GM19025 (cell line): ENCODE measurements at regions not wholly inside any gene's neighbourhood (a gene's known extent, or its start where the extent isn't known, plus 50 kb on each side); places are given as distances from the start of the nearest gene placed in this dataset.
"Not testable (repeated sequence)": the region's sequence is repeated elsewhere in the genome, so short reads cannot be mapped to it uniquely, and the experiment has no call there.

Experiments
- ATAC-seq: cut with Tn5 transposase; IDR thresholded peaks from one replicate; pipeline ENCODE4 v1.9.1; 2021; ENCODE audit warnings: mild to moderate bottlenecking, low read depth, moderate library complexity; ENCODE audit not compliant: unreplicated experiment

GRCh38 chrX:140343226-140343868 lies 161.5 kb downstream of the SOX3 start:
- ATAC-seq: no peak

- ATAC-seq: no peak
These were observed 162.5 kb downstream of the SOX3 start for GRCh38 chrX:140342410-140342809.

GRCh38 chrX:140337263-140337662 lies 167.6 kb downstream of the SOX3 start:
- ATAC-seq: no peak

- no peak for ATAC-seq
These were observed 186.6 kb downstream of the SOX3 start for GRCh38 chrX:140318296-140318695.

- ATAC-seq: no peak
These were observed 187.4 kb downstream of the SOX3 start for GRCh38 chrX:140317462-140317861.

GRCh38 chrX:140298960-140299825 lies 205.7 kb downstream of the SOX3 start:
- no peak for ATAC-seq

GRCh38 chrX:140297273-140297672 lies 207.6 kb downstream of the SOX3 start:
- no peak for ATAC-seq

- no peak for ATAC-seq
These were observed 211.9 kb downstream of the SOX3 start for GRCh38 chrX:140292961-140293360.

- no peak for ATAC-seq
These were observed 212.7 kb downstream of the SOX3 start for GRCh38 chrX:140292188-140292587.

GRCh38 chrX:140274811-140275525 lies 229.9 kb downstream of the SOX3 start:
- ATAC-seq: no peak

- ATAC-seq: no peak
These were observed 230.9 kb downstream of the SOX3 start for GRCh38 chrX:140273921-140274320.

- no peak for ATAC-seq
These were observed 254.5 kb downstream of the SOX3 start for GRCh38 chrX:140250391-140250790.

GRCh38 chrX:140249088-140249487 lies 255.8 kb downstream of the SOX3 start:
- no peak for ATAC-seq

GRCh38 chrX:140229191-140229590 lies 263.9 kb upstream of the CXorf66 start:
- ATAC-seq: no peak

GRCh38 chrX:140226037-140226436 lies 260.7 kb upstream of the CXorf66 start:
- not testable (repeated sequence) for ATAC-seq

- ATAC-seq: not testable (repeated sequence)
These were observed 250.6 kb upstream of the CXorf66 start for GRCh38 chrX:140215894-140216293.

GRCh38 chrX:140214518-140214917 lies 249.2 kb upstream of the CXorf66 start:
- not testable (repeated sequence) for ATAC-seq

GRCh38 chrX:140206657-140207056 lies 241.3 kb upstream of the CXorf66 start:
- no peak for ATAC-seq

GRCh38 chrX:140190441-140191108 lies 225.3 kb upstream of the CXorf66 start:
- no peak for ATAC-seq

- no peak for ATAC-seq
These were observed 215.3 kb upstream of the CXorf66 start for GRCh38 chrX:140180585-140180984.

- no peak for ATAC-seq
These were observed 212.5 kb upstream of the CXorf66 start for GRCh38 chrX:140177821-140178220.
